ENCODE measurements at regions not wholly inside any gene's neighbourhood (a gene's known extent, or its start where the extent isn't known, plus 50 kb on each side); places are given as distances from the start of the nearest gene placed in this dataset.

- Histone ChIP-seq H3K4me3 (ENCODE audit: low read length) (no peak overlapping the region), H3K4me1 (ENCODE audit: control insufficient read depth, insufficient read depth, low read length) (no peaks in the 10 kb centered on the region), H3K27ac (ENCODE audit: low read depth, low read length) (no peak overlapping the region), H3K9ac (ENCODE audit: extremely low read depth, low read length, poor library complexity, severe bottlenecking) (no peak overlapping the region), H3K36me3 (ENCODE audit: control insufficient read depth, insufficient read depth, low read length) (no peaks in the 10 kb centered on the region), H3K27me3 (ENCODE audit: control insufficient read depth, insufficient read depth, low read length, poor library complexity, severe bottlenecking) (no peaks in the 10 kb centered on the region), H3K9me3 (ENCODE audit: control insufficient read depth, low read length) (no peaks in the 10 kb centered on the region)
- Mint-ChIP-seq H3K4me1 (peaks cover under 1% of the 10 kb centered on the region), H3K4me3 (no peak overlapping the region), H3K36me3 (ENCODE audit: low read depth) (no peaks in the 10 kb centered on the region), H3K27ac (no peak overlapping the region), H3K27me3 (ENCODE audit: insufficient read depth) (no peaks in the 10 kb centered on the region), H3K9me3 (no peaks in the 10 kb centered on the region)
- DNase-seq: no peak
- no peak for TF ChIP-seq CTCF (conservative IDR thresholded peaks at IDR 0.05)
- WGBS, 2 experiments (ENCODE audit: insufficient coverage in 1 of 2, insufficient read length in 1 of 2): 77 to 87% methylated on average over 3 of the region's 3 CpGs
Observed at GRCh38 chr1:199913318-199913717, 114.2 kb upstream of the NR5A2 start.

DNA sequence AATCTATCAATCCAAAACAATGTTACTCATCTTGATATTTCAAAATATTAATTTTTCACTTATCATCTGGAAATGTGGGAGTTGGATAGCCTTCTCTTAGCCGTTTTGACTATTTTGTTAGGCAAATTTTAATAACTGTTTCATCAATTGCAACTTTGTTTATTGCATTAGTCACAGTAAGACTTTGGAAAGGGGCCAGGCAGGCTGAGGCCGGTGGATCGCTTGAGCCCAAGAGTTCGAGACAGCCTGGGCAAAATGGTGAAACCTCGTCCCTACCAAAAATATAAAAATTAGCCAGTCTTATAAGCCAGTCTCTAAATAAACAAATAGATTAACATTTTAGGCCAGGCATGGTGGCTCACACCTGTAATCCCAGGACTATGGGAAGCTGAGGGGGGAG is 113.0 kb upstream of the NR5A2 start:
- no peaks in the 10 kb centered on the region for H3K27me3 ChIP-seq (ENCODE audit: control insufficient read depth, insufficient read depth, low read length, poor library complexity, severe bottlenecking)
- H3K9ac ChIP-seq (ENCODE audit: extremely low read depth, low read length, poor library complexity, severe bottlenecking): no peak overlapping the region
- DNase-seq: no peak
- H3K4me3 ChIP-seq (ENCODE audit: low read length): no peak overlapping the region
- no peak for TF ChIP-seq CTCF (conservative IDR thresholded peaks at IDR 0.05)
- no peaks in the 10 kb centered on the region for H3K36me3 ChIP-seq (ENCODE audit: control insufficient read depth, insufficient read depth, low read length)
- WGBS, 2 experiments (ENCODE audit: insufficient coverage in 1 of 2, insufficient read length in 1 of 2): 84 to 89% methylated on average over 4 to 5 of the region's 5 CpGs
- Mint-ChIP-seq H3K27me3 (ENCODE audit: insufficient read depth) (no peaks in the 10 kb centered on the region), H3K4me3 (no peak overlapping the region), H3K4me1 (peaks cover 2% of the 10 kb centered on the region), H3K9me3 (no peaks in the 10 kb centered on the region), H3K36me3 (ENCODE audit: low read depth) (no peaks in the 10 kb centered on the region), H3K27ac (no peak overlapping the region)
- no peaks in the 10 kb centered on the region for H3K4me1 ChIP-seq (ENCODE audit: control insufficient read depth, insufficient read depth, low read length)
- no peaks in the 10 kb centered on the region for H3K9me3 ChIP-seq (ENCODE audit: control insufficient read depth, low read length)
- H3K27ac ChIP-seq (ENCODE audit: low read depth, low read length): no peak overlapping the region

DNA sequence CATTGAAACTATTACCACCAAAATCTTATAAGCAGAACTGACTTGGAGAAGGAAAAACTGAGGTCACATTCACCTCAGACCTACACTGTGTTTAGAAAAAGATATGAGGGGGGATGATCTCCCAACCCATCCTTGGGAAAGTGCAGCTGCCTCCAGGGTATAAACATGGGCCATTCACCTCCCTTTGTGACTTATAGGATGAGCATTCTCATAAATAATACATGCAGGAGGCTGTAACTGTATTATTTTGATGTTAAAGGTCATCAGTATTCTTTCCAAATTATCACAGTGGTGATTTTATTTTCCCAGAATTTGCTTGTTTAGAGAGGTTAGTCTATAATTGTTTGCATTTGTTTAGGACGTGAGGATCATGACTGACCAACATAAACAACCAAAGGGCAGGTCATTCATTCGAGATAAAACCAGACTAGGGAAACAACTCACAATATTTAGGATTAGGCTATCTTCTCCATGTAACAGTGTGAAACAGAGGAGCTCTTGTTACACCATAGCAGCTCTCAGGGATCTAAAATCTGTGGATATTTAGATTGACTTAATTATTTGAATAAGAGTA is 109.2 kb upstream of the NR5A2 start:
- Mint-ChIP-seq H3K27me3 (ENCODE audit: insufficient read depth) (no peaks in the 10 kb centered on the region), H3K9me3 (no peaks in the 10 kb centered on the region), H3K27ac (no peak overlapping the region), H3K36me3 (ENCODE audit: low read depth) (no peaks in the 10 kb centered on the region), H3K4me1 (peaks cover 2% of the 10 kb centered on the region), H3K4me3 (no peak overlapping the region)
- Histone ChIP-seq H3K27ac (ENCODE audit: low read depth, low read length) (no peak overlapping the region), H3K4me1 (ENCODE audit: control insufficient read depth, insufficient read depth, low read length) (no peaks in the 10 kb centered on the region), H3K9ac (ENCODE audit: extremely low read depth, low read length, poor library complexity, severe bottlenecking) (no peak overlapping the region), H3K27me3 (ENCODE audit: control insufficient read depth, insufficient read depth, low read length, poor library complexity, severe bottlenecking) (no peaks in the 10 kb centered on the region), H3K36me3 (ENCODE audit: control insufficient read depth, insufficient read depth, low read length) (no peaks in the 10 kb centered on the region), H3K4me3 (ENCODE audit: low read length) (no peak overlapping the region), H3K9me3 (ENCODE audit: control insufficient read depth, low read length) (no peaks in the 10 kb centered on the region)
- no peak for TF ChIP-seq CTCF (conservative IDR thresholded peaks at IDR 0.05)
- 81% methylated on average over 2 of the region's 2 CpGs; no CpG with 5 or more reads in 1 of the 2 experiments for WGBS, 2 experiments (ENCODE audit: insufficient coverage in 1 of 2, insufficient read length in 1 of 2)
- DNase-seq: no peak

Data from endodermal cell (in vitro differentiated cells).